ENCODE measurements at regions not wholly inside any gene's neighbourhood (a gene's known extent, or its start where the extent isn't known, plus 50 kb on each side); places are given as distances from the start of the nearest gene placed in this dataset.

DNA sequence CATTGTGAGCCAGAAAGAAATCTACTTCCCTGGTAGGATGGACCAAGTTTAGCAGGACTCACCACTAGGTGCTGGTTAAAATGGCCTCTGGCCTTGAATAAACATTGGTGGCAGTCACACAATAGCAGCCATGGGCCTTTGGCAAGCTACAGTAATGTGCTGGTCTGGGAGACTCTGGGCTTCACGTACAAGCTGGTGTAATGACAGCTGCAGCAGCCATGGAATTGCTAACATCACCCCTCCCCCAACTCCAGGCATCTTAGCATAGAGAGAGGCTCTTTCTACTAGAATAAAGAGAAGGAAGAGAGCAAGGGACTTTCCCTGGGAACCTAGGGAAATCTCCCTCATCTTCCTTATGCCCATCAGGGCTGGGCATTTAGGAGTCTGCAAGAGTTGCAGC is 205.1 kb upstream of the SEMA3A start:
- H3K4me2 ChIP-seq (ENCODE audit: low read length) = no peak overlapping the region
- CTCF ChIA-PET (ENCODE audit: unreplicated experiment) = no interaction called here
- no peaks in the 10 kb centered on the region for H3K4me1 ChIP-seq (ENCODE audit: insufficient read depth, low read length, poor library complexity, severe bottlenecking)
- H3K79me2 ChIP-seq (ENCODE audit: insufficient read depth, low read depth, low read length) = no peaks in the 10 kb centered on the region
- H2AFZ ChIP-seq (ENCODE audit: low read length) = no peak overlapping the region
- TF ChIP-seq EZH2phosphoT487 (IDR thresholded peaks at IDR 0.05; ENCODE audit: borderline replicate concordance, low read depth, low read length) = no peak
- TF ChIP-seq, protein P1, sequence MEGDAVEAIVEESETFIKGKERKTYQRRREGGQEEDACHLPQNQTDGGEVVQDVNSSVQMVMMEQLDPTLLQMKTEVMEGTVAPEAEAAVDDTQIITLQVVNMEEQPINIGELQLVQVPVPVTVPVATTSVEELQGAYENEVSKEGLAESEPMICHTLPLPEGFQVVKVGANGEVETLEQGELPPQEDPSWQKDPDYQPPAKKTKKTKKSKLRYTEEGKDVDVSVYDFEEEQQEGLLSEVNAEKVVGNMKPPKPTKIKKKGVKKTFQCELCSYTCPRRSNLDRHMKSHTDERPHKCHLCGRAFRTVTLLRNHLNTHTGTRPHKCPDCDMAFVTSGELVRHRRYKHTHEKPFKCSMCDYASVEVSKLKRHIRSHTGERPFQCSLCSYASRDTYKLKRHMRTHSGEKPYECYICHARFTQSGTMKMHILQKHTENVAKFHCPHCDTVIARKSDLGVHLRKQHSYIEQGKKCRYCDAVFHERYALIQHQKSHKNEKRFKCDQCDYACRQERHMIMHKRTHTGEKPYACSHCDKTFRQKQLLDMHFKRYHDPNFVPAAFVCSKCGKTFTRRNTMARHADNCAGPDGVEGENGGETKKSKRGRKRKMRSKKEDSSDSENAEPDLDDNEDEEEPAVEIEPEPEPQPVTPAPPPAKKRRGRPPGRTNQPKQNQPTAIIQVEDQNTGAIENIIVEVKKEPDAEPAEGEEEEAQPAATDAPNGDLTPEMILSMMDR (conservative IDR thresholded peaks at IDR 0.05; ENCODE audit: low read length) = no peak
- POLR2A ChIA-PET = interaction anchor here (1.7 kb wide), 1 partner anchor 17 kb away, joined by 5 read pairs; no protein-coding TSS in a partner anchor
- H3K36me3 ChIP-seq (ENCODE audit: insufficient read depth, low read length) = no peaks in the 10 kb centered on the region
- H3K4me3 ChIP-seq (ENCODE audit: low read depth, low read length, poor library complexity, severe bottlenecking) = no peak overlapping the region
- H3K9me2 ChIP-seq (ENCODE audit: insufficient read depth, low read length) = no peaks in the 10 kb centered on the region
- DNase-seq (ENCODE audit: low spot score) = no peak
- H3K27ac ChIP-seq (ENCODE audit: low read depth, low read length, poor library complexity, severe bottlenecking) = no peak overlapping the region
- no peaks in the 10 kb centered on the region for H4K20me1 ChIP-seq (ENCODE audit: insufficient read depth, low read length)
- BruUV-seq (replicated peaks) = no TSS peak
- intact Hi-C loops (cut with micrococcal nuclease; ENCODE audit: unreplicated experiment) = no loop called here
- no peaks in the 10 kb centered on the region for H3K9me3 ChIP-seq (ENCODE audit: low read length)

GRCh38 chr7:84394219-84394618 is 199.6 kb upstream of the SEMA3A start:
- no peaks in the 10 kb centered on the region for H3K36me3 ChIP-seq (ENCODE audit: insufficient read depth, low read length)
- no peak for TF ChIP-seq EZH2phosphoT487 (IDR thresholded peaks at IDR 0.05; ENCODE audit: borderline replicate concordance, low read depth, low read length)
- TF ChIP-seq, protein P1 (conservative IDR thresholded peaks at IDR 0.05; ENCODE audit: low read length) = no peak
- H4K20me1 ChIP-seq (ENCODE audit: insufficient read depth, low read length) = no peaks in the 10 kb centered on the region
- no peaks in the 10 kb centered on the region for H3K9me2 ChIP-seq (ENCODE audit: insufficient read depth, low read length)
- ChIA-PET CTCF (ENCODE audit: unreplicated experiment) (no interaction called here), POLR2A (no interaction called here)
- H3K4me3 ChIP-seq (ENCODE audit: low read depth, low read length, poor library complexity, severe bottlenecking) = no peak overlapping the region
- no TSS peak for BruUV-seq (replicated peaks)
- no peak overlapping the region for H2AFZ ChIP-seq (ENCODE audit: low read length)
- intact Hi-C loops (cut with micrococcal nuclease; ENCODE audit: unreplicated experiment) = no loop called here
- no peaks in the 10 kb centered on the region for H3K4me1 ChIP-seq (ENCODE audit: insufficient read depth, low read length, poor library complexity, severe bottlenecking)
- H3K9me3 ChIP-seq (ENCODE audit: low read length) = no peaks in the 10 kb centered on the region
- no peaks in the 10 kb centered on the region for H3K79me2 ChIP-seq (ENCODE audit: insufficient read depth, low read depth, low read length)
- no peak overlapping the region for H3K4me2 ChIP-seq (ENCODE audit: low read length)
- DNase-seq (ENCODE audit: low spot score) = no peak
- H3K27ac ChIP-seq (ENCODE audit: low read depth, low read length, poor library complexity, severe bottlenecking) = no peak overlapping the region

DNA sequence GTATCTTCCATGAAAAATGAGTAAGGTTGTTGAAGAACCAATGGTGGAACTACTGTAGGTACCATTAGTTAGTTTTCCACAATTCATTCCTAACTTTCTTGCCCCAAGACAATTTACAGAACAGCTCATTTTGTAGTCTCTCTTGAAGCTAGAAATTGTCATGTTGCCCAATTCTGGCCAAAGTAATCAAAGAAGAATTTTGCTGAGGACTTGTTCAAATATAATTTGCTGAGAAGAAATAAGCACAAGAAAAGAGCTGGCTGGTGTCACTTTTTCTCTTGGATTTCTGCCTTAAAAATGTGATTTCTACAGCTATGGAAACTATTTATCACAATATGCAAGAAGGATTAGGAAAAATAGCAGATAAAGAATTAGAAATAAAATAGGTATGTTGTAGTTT is 199.2 kb upstream of the SEMA3A start:
- Histone ChIP-seq H3K9me2 (ENCODE audit: insufficient read depth, low read length) (no peaks in the 10 kb centered on the region), H3K79me2 (ENCODE audit: insufficient read depth, low read depth, low read length) (no peaks in the 10 kb centered on the region), H3K4me1 (ENCODE audit: insufficient read depth, low read length, poor library complexity, severe bottlenecking) (no peaks in the 10 kb centered on the region), H3K9me3 (ENCODE audit: low read length) (no peaks in the 10 kb centered on the region), H3K36me3 (ENCODE audit: insufficient read depth, low read length) (no peaks in the 10 kb centered on the region), H3K4me2 (ENCODE audit: low read length) (no peak overlapping the region), H3K27ac (ENCODE audit: low read depth, low read length, poor library complexity, severe bottlenecking) (no peak overlapping the region), H4K20me1 (ENCODE audit: insufficient read depth, low read length) (no peaks in the 10 kb centered on the region), H2AFZ (ENCODE audit: low read length) (no peak overlapping the region), H3K4me3 (ENCODE audit: low read depth, low read length, poor library complexity, severe bottlenecking) (no peak overlapping the region)
- BruUV-seq (replicated peaks) = no TSS peak
- POLR2A ChIA-PET = no interaction called here
- intact Hi-C loops (cut with micrococcal nuclease; ENCODE audit: unreplicated experiment) = no loop called here
- CTCF ChIA-PET (ENCODE audit: unreplicated experiment) = no interaction called here
- no peak for TF ChIP-seq EZH2phosphoT487 (IDR thresholded peaks at IDR 0.05; ENCODE audit: borderline replicate concordance, low read depth, low read length)
- TF ChIP-seq, protein P1 (conservative IDR thresholded peaks at IDR 0.05; ENCODE audit: low read length) = no peak
- no peak for DNase-seq (ENCODE audit: low spot score)
